IgD-negative memory B cell (primary cell): ENCODE measurements at regions not wholly inside any gene's neighbourhood (a gene's known extent, or its start where the extent isn't known, plus 50 kb on each side); places are given as distances from the start of the nearest gene placed in this dataset.

Experiments
- H3K27ac Mint-ChIP-seq, 3 donors: one replicate each; pipeline ENCODE4 v1.8.0; 2020 to 2022; ENCODE audit warnings: mild to moderate bottlenecking in 3 of 3, mixed read lengths in 3 of 3, moderate library complexity in 1 of 3
- H3K27me3 Mint-ChIP-seq: one replicate; pipeline ENCODE4 v1.8.0; 2021; ENCODE audit warnings: mixed read lengths
- H3K36me3 Mint-ChIP-seq: one replicate; pipeline ENCODE4 v1.8.0; 2020; ENCODE audit warnings: mild to moderate bottlenecking, mixed read lengths
- H3K4me1 Mint-ChIP-seq, 3 donors: one replicate each; pipeline ENCODE4 v1.8.0; 2020 to 2022; ENCODE audit warnings: mixed read lengths in 3 of 3, mild to moderate bottlenecking in 1 of 3
- H3K4me3 Mint-ChIP-seq, 4 donors: one replicate each; pipeline ENCODE4 v1.8.0; 2020 to 2022; ENCODE audit warnings: mild to moderate bottlenecking in 4 of 4, mixed read lengths in 4 of 4, moderate library complexity in 3 of 4
- H3K9me3 Mint-ChIP-seq, 3 donors: one replicate each; pipeline ENCODE4 v1.8.0; 2020 to 2021; ENCODE audit warnings: mixed read lengths in 3 of 3, mild to moderate bottlenecking in 1 of 3

GRCh38 chr14:34179727-34180126, 228.9 kb upstream of the EGLN3 start:
- H3K4me1 Mint-ChIP-seq: peaks cover 0 to 7% (median 7%) of the 10 kb centered on the region in 3 donors
- no peaks in the 10 kb centered on the region for H3K9me3 Mint-ChIP-seq
- peaks cover 1% of the 10 kb centered on the region for H3K36me3 Mint-ChIP-seq
- no peaks in the 10 kb centered on the region for H3K27me3 Mint-ChIP-seq
- H3K27ac Mint-ChIP-seq: no peak overlapping the region
- H3K4me3 Mint-ChIP-seq: no peak overlapping the region

- Mint-ChIP-seq H3K36me3 (peaks cover 1% of the 10 kb centered on the region), H3K9me3 (no peaks in the 10 kb centered on the region), H3K4me1 (peaks cover 0 to 7% (median 7%) of the 10 kb centered on the region in 3 donors), H3K4me3 (no peak overlapping the region), H3K27ac (no peak overlapping the region), H3K27me3 (no peaks in the 10 kb centered on the region)
These were observed 226.6 kb upstream of the EGLN3 start for GRCh38 chr14:34177466-34177865.

- Mint-ChIP-seq H3K4me3 (no peak overlapping the region), H3K27ac (no peak overlapping the region), H3K9me3 (no peaks in the 10 kb centered on the region), H3K27me3 (no peaks in the 10 kb centered on the region), H3K36me3 (peaks cover 1% of the 10 kb centered on the region), H3K4me1 (peaks cover 0 to 7% (median 7%) of the 10 kb centered on the region in 3 donors)
These were observed 224.7 kb upstream of the EGLN3 start for GRCh38 chr14:34175574-34175973.

GRCh38 chr14:34174973-34175372, 224.1 kb upstream of the EGLN3 start:
- H3K4me3 Mint-ChIP-seq: no peak overlapping the region
- peaks cover 0 to 7% (median 7%) of the 10 kb centered on the region in 3 donors for H3K4me1 Mint-ChIP-seq
- no peak overlapping the region for H3K27ac Mint-ChIP-seq
- no peaks in the 10 kb centered on the region for H3K9me3 Mint-ChIP-seq
- H3K36me3 Mint-ChIP-seq: peaks cover 1% of the 10 kb centered on the region
- no peaks in the 10 kb centered on the region for H3K27me3 Mint-ChIP-seq

- H3K27ac Mint-ChIP-seq: no peak overlapping the region
- H3K4me1 Mint-ChIP-seq: peaks cover 0 to 7% (median 7%) of the 10 kb centered on the region in 3 donors
- peaks cover 1% of the 10 kb centered on the region for H3K36me3 Mint-ChIP-seq
- H3K27me3 Mint-ChIP-seq: no peaks in the 10 kb centered on the region
- no peak overlapping the region for H3K4me3 Mint-ChIP-seq
- H3K9me3 Mint-ChIP-seq: no peaks in the 10 kb centered on the region
These were observed 223.0 kb upstream of the EGLN3 start for GRCh38 chr14:34173916-34174315.

GRCh38 chr14:34172550-34173368, 221.9 kb upstream of the EGLN3 start:
- H3K27me3 Mint-ChIP-seq: peaks cover 6% of the 10 kb centered on the region
- H3K9me3 Mint-ChIP-seq: no peaks in the 10 kb centered on the region
- peaks cover 0 to 7% (median 7%) of the 10 kb centered on the region in 3 donors for H3K4me1 Mint-ChIP-seq
- peaks cover under 1% of the 10 kb centered on the region for H3K36me3 Mint-ChIP-seq
- no peak overlapping the region for H3K4me3 Mint-ChIP-seq
- no peak overlapping the region for H3K27ac Mint-ChIP-seq

GRCh38 chr14:34172173-34172451, 221.2 kb upstream of the EGLN3 start:
- no peak overlapping the region for H3K4me3 Mint-ChIP-seq
- H3K36me3 Mint-ChIP-seq: no peaks in the 10 kb centered on the region
- peaks cover 0 to 7% (median 7%) of the 10 kb centered on the region in 3 donors for H3K4me1 Mint-ChIP-seq
- H3K27ac Mint-ChIP-seq: no peak overlapping the region
- peaks cover 6% of the 10 kb centered on the region for H3K27me3 Mint-ChIP-seq
- H3K9me3 Mint-ChIP-seq: no peaks in the 10 kb centered on the region

GRCh38 chr14:34171431-34172172, 220.7 kb upstream of the EGLN3 start:
- Mint-ChIP-seq H3K4me3 (no peak overlapping the region), H3K27ac (no peak overlapping the region), H3K27me3 (peaks cover 6% of the 10 kb centered on the region), H3K9me3 (no peaks in the 10 kb centered on the region), H3K36me3 (no peaks in the 10 kb centered on the region), H3K4me1 (peaks cover 0 to 7% (median 7%) of the 10 kb centered on the region in 3 donors)

GRCh38 chr14:34170882-34171281, 220.0 kb upstream of the EGLN3 start:
- no peak overlapping the region for H3K4me3 Mint-ChIP-seq
- H3K27me3 Mint-ChIP-seq: peaks cover 6% of the 10 kb centered on the region
- H3K4me1 Mint-ChIP-seq: peaks cover 0 to 7% (median 7%) of the 10 kb centered on the region in 3 donors
- H3K9me3 Mint-ChIP-seq: no peaks in the 10 kb centered on the region
- no peak overlapping the region for H3K27ac Mint-ChIP-seq
- H3K36me3 Mint-ChIP-seq: no peaks in the 10 kb centered on the region

- Mint-ChIP-seq H3K36me3 (no peaks in the 10 kb centered on the region), H3K9me3 (no peaks in the 10 kb centered on the region), H3K27ac (no peak overlapping the region), H3K4me1 (no peaks in the 10 kb centered on the region), H3K27me3 (peaks cover 6% of the 10 kb centered on the region), H3K4me3 (no peak overlapping the region)
These were observed 218.7 kb upstream of the EGLN3 start for GRCh38 chr14:34169561-34169960.

- Mint-ChIP-seq H3K4me3 (no peak overlapping the region), H3K36me3 (no peaks in the 10 kb centered on the region), H3K9me3 (no peaks in the 10 kb centered on the region), H3K4me1 (no peaks in the 10 kb centered on the region), H3K27ac (no peak overlapping the region), H3K27me3 (peaks cover 6% of the 10 kb centered on the region)
These were observed 217.8 kb upstream of the EGLN3 start for GRCh38 chr14:34168656-34169055.

GRCh38 chr14:34165847-34166350, 215.0 kb upstream of the EGLN3 start:
- Mint-ChIP-seq H3K9me3 (no peaks in the 10 kb centered on the region), H3K27me3 (peaks cover 6% of the 10 kb centered on the region), H3K4me1 (no peaks in the 10 kb centered on the region), H3K27ac (no peak overlapping the region), H3K4me3 (no peak overlapping the region), H3K36me3 (no peaks in the 10 kb centered on the region)

- peaks cover 6% of the 10 kb centered on the region for H3K27me3 Mint-ChIP-seq
- no peak overlapping the region for H3K4me3 Mint-ChIP-seq
- no peaks in the 10 kb centered on the region for H3K9me3 Mint-ChIP-seq
- no peaks in the 10 kb centered on the region for H3K4me1 Mint-ChIP-seq
- no peak overlapping the region for H3K27ac Mint-ChIP-seq
- H3K36me3 Mint-ChIP-seq: no peaks in the 10 kb centered on the region
These were observed 213.4 kb upstream of the EGLN3 start for GRCh38 chr14:34164162-34164864.

GRCh38 chr14:34161351-34162082, 210.6 kb upstream of the EGLN3 start:
- peaks cover 0 to 2% (median 0%) of the 10 kb centered on the region in 3 donors for H3K9me3 Mint-ChIP-seq
- H3K27ac Mint-ChIP-seq: no peak overlapping the region
- H3K4me3 Mint-ChIP-seq: no peak overlapping the region
- peaks cover 1% of the 10 kb centered on the region for H3K27me3 Mint-ChIP-seq
- no peaks in the 10 kb centered on the region for H3K4me1 Mint-ChIP-seq
- no peaks in the 10 kb centered on the region for H3K36me3 Mint-ChIP-seq

- Mint-ChIP-seq H3K4me1 (no peaks in the 10 kb centered on the region), H3K36me3 (no peaks in the 10 kb centered on the region), H3K27me3 (peaks cover 1% of the 10 kb centered on the region), H3K27ac (no peak overlapping the region), H3K9me3 (peaks cover 0 to 4% (median 0%) of the 10 kb centered on the region in 3 donors), H3K4me3 (no peak overlapping the region)
These were observed 209.7 kb upstream of the EGLN3 start for GRCh38 chr14:34160619-34161018.
